ENCODE measurements at regions not wholly inside any gene's neighbourhood (a gene's known extent, or its start where the extent isn't known, plus 50 kb on each side); places are given as distances from the start of the nearest gene placed in this dataset.

- Histone ChIP-seq H3K79me2 (replicated peaks; ENCODE audit: insufficient read depth, low read length) (no peaks in the 10 kb centered on the region), H3K9ac (ENCODE audit: low read length) (no peak overlapping the region), H3K36me3 (ENCODE audit: insufficient read depth, low read length) (no peaks in the 10 kb centered on the region), H3K9me3 (ENCODE audit: low read length) (no peaks in the 10 kb centered on the region), H3K27me3 (ENCODE audit: insufficient read depth, low read depth, low read length) (no peaks in the 10 kb centered on the region), H3K4me2 (ENCODE audit: low read length) (no peak overlapping the region), H3K9me2 (ENCODE audit: insufficient read depth, low read length) (no peaks in the 10 kb centered on the region), H3F3A (ENCODE audit: insufficient read depth, low read length, poor library complexity, severe bottlenecking) (no peaks in the 10 kb centered on the region), H3K4me3 (ENCODE audit: low read length) (no peak overlapping the region), H3K27ac (ENCODE audit: low read length) (no peak overlapping the region), H2AFZ (ENCODE audit: low read depth, low read length) (no peak overlapping the region), H4K20me1 (ENCODE audit: insufficient read depth) (no peaks in the 10 kb centered on the region)
- TF ChIP-seq CTCF (IDR thresholded peaks at IDR 0.05; ENCODE audit: poor library complexity, severe bottlenecking) (no peak), EZH2 (IDR thresholded peaks at IDR 0.05; ENCODE audit: borderline replicate concordance, insufficient read depth, low read length, poor library complexity, severe bottlenecking) (no peak), RAD21 (conservative IDR thresholded peaks at IDR 0.05) (no peak), MXI1 (conservative IDR thresholded peaks at IDR 0.05; ENCODE audit: poor library complexity, severe bottlenecking) (no peak), TAF1 (IDR thresholded peaks at IDR 0.05; ENCODE audit: low read depth) (no peak), REST (IDR thresholded peaks at IDR 0.05; ENCODE audit: borderline replicate concordance) (no peak), SMC3 (conservative IDR thresholded peaks at IDR 0.05; ENCODE audit: poor library complexity) (no peak), POLR2AphosphoS5 (IDR thresholded peaks at IDR 0.05) (no peak), EP300 (conservative IDR thresholded peaks at IDR 0.05; ENCODE audit: poor library complexity, severe bottlenecking) (no peak)
Observed at GRCh38 chr12:43154498-43155045, 397.4 kb downstream of the ADAMTS20 start.

- no peaks in the 10 kb centered on the region for H3K9me2 ChIP-seq (ENCODE audit: insufficient read depth, low read length)
- no peak overlapping the region for H2AFZ ChIP-seq (ENCODE audit: low read depth, low read length)
- H3F3A ChIP-seq (ENCODE audit: insufficient read depth, low read length, poor library complexity, severe bottlenecking), result no peaks in the 10 kb centered on the region
- H3K27ac ChIP-seq (ENCODE audit: low read length), result no peak overlapping the region
- H3K9me3 ChIP-seq (ENCODE audit: low read length), result no peaks in the 10 kb centered on the region
- H3K4me3 ChIP-seq (ENCODE audit: low read length), result no peak overlapping the region
- TF ChIP-seq REST (IDR thresholded peaks at IDR 0.05; ENCODE audit: borderline replicate concordance) (no peak), SMC3 (conservative IDR thresholded peaks at IDR 0.05; ENCODE audit: poor library complexity) (no peak), TAF1 (IDR thresholded peaks at IDR 0.05; ENCODE audit: low read depth) (no peak), EP300 (conservative IDR thresholded peaks at IDR 0.05; ENCODE audit: poor library complexity, severe bottlenecking) (no peak), MXI1 (conservative IDR thresholded peaks at IDR 0.05; ENCODE audit: poor library complexity, severe bottlenecking) (no peak), POLR2AphosphoS5 (IDR thresholded peaks at IDR 0.05) (no peak), RAD21 (conservative IDR thresholded peaks at IDR 0.05) (no peak), EZH2 (IDR thresholded peaks at IDR 0.05; ENCODE audit: borderline replicate concordance, insufficient read depth, low read length, poor library complexity, severe bottlenecking) (no peak), CTCF (IDR thresholded peaks at IDR 0.05; ENCODE audit: poor library complexity, severe bottlenecking) (no peak)
- H3K4me2 ChIP-seq (ENCODE audit: low read length), result no peak overlapping the region
- no peaks in the 10 kb centered on the region for H3K79me2 ChIP-seq (replicated peaks; ENCODE audit: insufficient read depth, low read length)
- H4K20me1 ChIP-seq (ENCODE audit: insufficient read depth), result no peaks in the 10 kb centered on the region
- no peak overlapping the region for H3K9ac ChIP-seq (ENCODE audit: low read length)
- H3K27me3 ChIP-seq (ENCODE audit: insufficient read depth, low read depth, low read length), result no peaks in the 10 kb centered on the region
- no peaks in the 10 kb centered on the region for H3K36me3 ChIP-seq (ENCODE audit: insufficient read depth, low read length)
Observed at GRCh38 chr12:43151441-43151981, 400.5 kb downstream of the ADAMTS20 start.
